K562 (cell line): ENCODE measurements at regions not wholly inside any gene's neighbourhood (a gene's known extent, or its start where the extent isn't known, plus 50 kb on each side); places are given as distances from the start of the nearest gene placed in this dataset.
A peak's percentile ranks its signal among the peaks of the same experiment; 100 is the strongest.

ENCODE experiments used
- ATAC-seq: fragments of 200-7000 bp; cut with Tn5 transposase; 3 replicates; pipeline ENCODE4 v1.9.1; 2020; ENCODE audit warnings: moderate library complexity
- BruUV-seq: library from RNA; stranded (reverse); fragments of 400-500 nt; replicated peaks from 2 replicates; lab custom pipeline; 2021; lab: Mats Ljungman, UMichigan
- CTCF ChIA-PET: fragments of 300-600 bp; formaldehyde crosslinking; extraction: SDS; loops from one replicate; lab custom pipeline; 2021; ENCODE audit warnings: low intra/inter-chr PET ratio; lab: Yijun Ruan, JAX
- POLR2A ChIA-PET: fragments of 300-600, 350-650 bp; sonication (Branson Sonifier 250); formaldehyde crosslinking; extraction: SDS; loops from one replicate; lab custom pipeline; 2021; ENCODE audit warnings: antibody characterized with exemption, inconsistent platforms; lab: Yijun Ruan, JAX
- DNase-seq, 4 experiments: peaks; one replicate each; pipeline versions ENCODE4 v3.0.0 to v3.0.0-alpha.2; 2011 to 2018; ENCODE audit warnings: low spot score in 3 of 4, mixed read lengths in 3 of 4; ENCODE audit errors: extremely low read depth in 1 of 4
- FAIRE-seq: peaks from 2 replicates; lab custom pipeline; 2011; peaks lifted over from hg19 to GRCh38; lab: Jason Lieb, UNC
- H2AFZ ChIP-seq: 2 replicates; pipeline ENCODE4 v1.6.0; 2011; ENCODE audit warnings: low read depth, low read length, control low read depth, inconsistent platforms
- H3K27ac ChIP-seq: fragments of 200-600 bp; 3 replicates; pipeline ENCODE4 v1.8.0; 2011; ENCODE audit warnings: low read depth, mild to moderate bottlenecking, control low read depth, inconsistent platforms, low read length, moderate library complexity, mixed read lengths; ENCODE audit errors: extremely low read depth
- H3K27me3 ChIP-seq, 2 experiments: fragments of 300-600 bp in 1 of 2; 2 replicates in 1 of 2; 3 replicates in 1 of 2; pipeline versions ENCODE4 v1.6.0 to v1.8.0; 2011; ENCODE audit warnings: inconsistent platforms in 2 of 2, low read length in 2 of 2, mild to moderate bottlenecking in 1 of 2, mixed read lengths in 1 of 2, moderate library complexity in 1 of 2; ENCODE audit not compliant: control insufficient read depth in 2 of 2, insufficient read depth in 2 of 2
- H3K36me3 ChIP-seq: fragments of 300-600 bp; 3 replicates; pipeline ENCODE4 v1.8.0; 2011; ENCODE audit warnings: mild to moderate bottlenecking, low read length, inconsistent platforms; ENCODE audit not compliant: control insufficient read depth, insufficient read depth
- H3K4me1 ChIP-seq, 2 experiments: fragments of 200-600 bp in 1 of 2; replicated peaks in 1 of 2; 2 replicates in 1 of 2; 3 replicates in 1 of 2; pipeline versions ENCODE4 v1.5.1 to v1.8.0; 2011; ENCODE audit warnings: inconsistent platforms in 2 of 2, low read length in 2 of 2, mild to moderate bottlenecking in 1 of 2, mixed read lengths in 1 of 2, moderate library complexity in 1 of 2; ENCODE audit not compliant: control insufficient read depth in 2 of 2, insufficient read depth in 2 of 2
- H3K4me2 ChIP-seq: 2 replicates; pipeline ENCODE4 v1.6.1; 2011; ENCODE audit warnings: low read length, control low read depth, inconsistent platforms, mixed read lengths; ENCODE audit not compliant: insufficient read depth
- H3K4me3 ChIP-seq: fragments of 200-600 bp; sonication (generic), shearing (Covaris generic); 2 replicates; pipeline ENCODE4 v1.5.1; 2016; ENCODE audit warnings: control low read depth, inconsistent platforms
- H3K79me2 ChIP-seq: fragments of 200-600 bp; 3 replicates; pipeline ENCODE4 v1.8.0; 2011; ENCODE audit warnings: low read length, inconsistent platforms; ENCODE audit not compliant: control insufficient read depth, insufficient read depth
- H3K9ac ChIP-seq, 2 experiments: 2 replicates each; pipeline versions ENCODE4 v1.6.0 to v1.6.1; 2011; ENCODE audit warnings: low read depth in 2 of 2, low read length in 2 of 2, control low read depth in 1 of 2, inconsistent platforms in 1 of 2, mild to moderate bottlenecking in 1 of 2, mixed read lengths in 1 of 2; ENCODE audit not compliant: insufficient read depth in 1 of 2
- H3K9me1 ChIP-seq: one replicate; pipeline ENCODE4 v1.6.0; 2011; ENCODE audit warnings: inconsistent platforms, mild to moderate bottlenecking, low read length, moderate library complexity; ENCODE audit not compliant: control insufficient read depth, insufficient read depth
- H3K9me3 ChIP-seq: replicated peaks from 2 replicates; pipeline ENCODE4 v1.5.1; 2011; ENCODE audit warnings: low read depth, low read length, inconsistent platforms; ENCODE audit not compliant: control insufficient read depth, insufficient read depth
- H4K20me1 ChIP-seq: replicated peaks from 2 replicates; pipeline ENCODE4 v1.6.1; 2011; ENCODE audit warnings: low read length, inconsistent platforms, mixed read lengths; ENCODE audit not compliant: control insufficient read depth, insufficient read depth
- EGR1 ChIP-seq: fragments of 450-650 bp; conservative IDR thresholded peaks from 2 replicates; pipeline ENCODE4 v1.6.1; 2017; ENCODE audit warnings: mild to moderate bottlenecking
- ELF2 ChIP-seq: fragments of 250-450 bp; sonication (Bioruptor Pico); IDR thresholded peaks from 2 replicates; pipeline ENCODE4 v1.5.0; 2021; ENCODE audit warnings: mild to moderate bottlenecking
- HDAC8 ChIP-seq: fragments of 450-650 bp; IDR thresholded peaks from 2 replicates; pipeline ENCODE4 v1.6.1; 2016; ENCODE audit warnings: mild to moderate bottlenecking, missing genetic modification characterization, moderate library complexity, missing compliant biosample characterization
- HMBOX1 ChIP-seq: sonication (generic); IDR thresholded peaks from 2 replicates; pipeline ENCODE4 v1.6.1; 2016
- MCM7 ChIP-seq, 2 experiments: fragments of 450-650 bp; IDR thresholded peaks; 2 replicates each; pipeline ENCODE4 v1.6.1; 2016 to 2018
- MIER1 ChIP-seq: fragments of 450-650 bp; IDR thresholded peaks from 2 replicates; pipeline ENCODE4 v1.6.1; 2016; ENCODE audit warnings: antibody characterized with exemption, mild to moderate bottlenecking, low read depth
- NCOA2 ChIP-seq, 2 experiments: fragments of 450-650 bp; IDR thresholded peaks; 2 replicates each; pipeline ENCODE4 v1.6.1; 2018; ENCODE audit warnings: mild to moderate bottlenecking in 2 of 2, moderate library complexity in 1 of 2; ENCODE audit not compliant: partially characterized antibody in 2 of 2
- RBFOX2 ChIP-seq: fragments of 200-400 bp; formaldehyde crosslinking; IDR thresholded peaks from 2 replicates; pipeline ENCODE4 v1.6.1; 2017; ENCODE audit warnings: low read depth, mild to moderate bottlenecking, low read length, moderate library complexity
- SREBF2 ChIP-seq: sonication (generic); formaldehyde crosslinking; IDR thresholded peaks from 2 replicates; pipeline ENCODE4 v1.4.0; 2020; ENCODE audit warnings: mild to moderate bottlenecking, missing genetic modification reagents
- ZNF23 ChIP-seq: fragments of 250-450 bp; sonication (Bioruptor Pico); IDR thresholded peaks from 2 replicates; pipeline ENCODE4 v1.4.0; 2020; ENCODE audit warnings: mild to moderate bottlenecking
- ZNF41 ChIP-seq: fragments of 250-450 bp; sonication (Bioruptor Pico); conservative IDR thresholded peaks from 2 replicates; pipeline ENCODE4 v1.4.0; 2020; ENCODE audit warnings: mild to moderate bottlenecking
- WGBS: fragments of 100-300 bp; shearing (Covaris generic); methylation state at CpG from one replicate; pipeline ENCODE4 v1.1.6; 2016; ENCODE audit warnings: low coverage, mixed read lengths; ENCODE audit not compliant: insufficient coverage; ENCODE audit errors: missing lambda C conversion rate; 5-methylcytosine and 5-hydroxymethylcytosine counted together
- in situ Hi-C: fragments of 300-500 bp; cut with MboI; formaldehyde crosslinking; loops from 4 replicates; pipeline ENCODE4 v1.15.0; 2018; ENCODE audit warnings: inconsistent platforms, mixed read lengths
- intact Hi-C: fragments of 100-400 bp; cut with micrococcal nuclease; formaldehyde crosslinking; loops from 2 replicates; pipeline ENCODE4 v1.14.2; 2022
- TF ChIP-seq, protein P1 (sequence below): fragments of 450-650 bp; formaldehyde crosslinking; IDR thresholded peaks from 2 replicates; pipeline ENCODE4 v1.4.0; 2020; ENCODE audit warnings: mild to moderate bottlenecking, moderate library complexity
- TF ChIP-seq, protein P2 (sequence below): conservative IDR thresholded peaks from 2 replicates; pipeline ENCODE4 v1.6.1; 2011; ENCODE audit warnings: low read depth, mild to moderate bottlenecking, low read length; ENCODE audit not compliant: control insufficient read depth

GRCh38 chr14:64645220-64645892 lies 58.9 kb upstream of the PLEKHG3 start:
- intact Hi-C loops (no loop called here), in situ Hi-C loops (no loop called here)
- no peak overlapping the region for H3K4me3 ChIP-seq
- H3K9me1 ChIP-seq = no peaks in the 10 kb centered on the region
- H3K9me3 ChIP-seq = no peaks in the 10 kb centered on the region
- no peak overlapping the region for H3K4me2 ChIP-seq
- CTCF ChIA-PET = no interaction called here
- H3K36me3 ChIP-seq = no peaks in the 10 kb centered on the region
- WGBS = 2% methylated on average over 9 of the region's 10 CpGs
- H3K9ac ChIP-seq = no peak overlapping the region
- TF ChIP-seq MCM7 (IDR thresholded peaks at IDR 0.05) (no peak), EGR1 (peak; percentile 50)
- DNase-seq (no peak), FAIRE-seq (no peak), ATAC-seq (no peak)
- no peaks in the 10 kb centered on the region for H3K4me1 ChIP-seq
- no TSS peak for BruUV-seq
- H3K27me3 ChIP-seq = peaks cover 0 to 20% of the 10 kb centered on the region in 2 experiments; a peak in 2 of 5 replicates
- POLR2A ChIA-PET = no interaction called here
- H2AFZ ChIP-seq = no peak overlapping the region
- no peaks in the 10 kb centered on the region for H3K79me2 ChIP-seq
- no peaks in the 10 kb centered on the region for H4K20me1 ChIP-seq
- H3K27ac ChIP-seq = no peak overlapping the region

DNA sequence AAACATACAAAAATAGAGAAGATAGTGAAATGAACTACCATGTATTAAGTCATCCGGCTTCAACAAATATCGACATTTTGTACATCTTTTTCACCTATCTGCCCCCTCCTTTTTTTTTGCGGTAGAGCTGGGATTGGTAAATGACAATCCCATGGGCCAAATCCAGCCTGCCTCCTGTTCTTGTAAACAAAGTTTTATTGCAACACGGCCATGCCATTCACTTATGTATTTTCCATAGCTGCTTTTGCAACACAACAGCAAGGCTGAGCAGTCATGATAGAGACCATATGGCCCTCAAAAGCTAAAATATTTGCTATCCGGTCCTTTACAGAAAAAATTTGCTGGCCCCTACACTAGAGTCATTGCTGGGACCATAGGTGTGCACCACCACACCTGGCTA lies 58.1 kb upstream of the PLEKHG3 start:
- Histone ChIP-seq H3K9me1 (no peaks in the 10 kb centered on the region), H3K4me1 (no peaks in the 10 kb centered on the region), H3K79me2 (no peaks in the 10 kb centered on the region), H3K9ac (no peak overlapping the region), H4K20me1 (no peaks in the 10 kb centered on the region), H3K36me3 (no peaks in the 10 kb centered on the region), H3K27me3 (peaks cover 0 to 20% of the 10 kb centered on the region in 2 experiments; a peak in 2 of 5 replicates), H2AFZ (no peak overlapping the region), H3K4me3 (no peak overlapping the region), H3K4me2 (no peak overlapping the region), H3K9me3 (no peaks in the 10 kb centered on the region), H3K27ac (no peak overlapping the region)
- BruUV-seq = no TSS peak
- in situ Hi-C loops = no loop called here
- ChIA-PET CTCF (no interaction called here), POLR2A (no interaction called here)
- DNase-seq (no peak), ATAC-seq (no peak), FAIRE-seq (no peak)
- intact Hi-C loops = no loop called here
- 2% methylated on average over 5 of the region's 5 CpGs for WGBS
- TF ChIP-seq HDAC8 (tag) = no peak
- no peak for TF ChIP-seq ELF2 (CRISPR knock-in tag)
- no peak for TF ChIP-seq HMBOX1
- no peak for TF ChIP-seq ZNF23
- TF ChIP-seq ZNF41 (CRISPR knock-in tag) = no peak
- no peak for TF ChIP-seq NCOA2 (IDR thresholded peaks at IDR 0.05; ENCODE audit: partially characterized antibody in 2 of 2)
- TF ChIP-seq, protein P1, sequence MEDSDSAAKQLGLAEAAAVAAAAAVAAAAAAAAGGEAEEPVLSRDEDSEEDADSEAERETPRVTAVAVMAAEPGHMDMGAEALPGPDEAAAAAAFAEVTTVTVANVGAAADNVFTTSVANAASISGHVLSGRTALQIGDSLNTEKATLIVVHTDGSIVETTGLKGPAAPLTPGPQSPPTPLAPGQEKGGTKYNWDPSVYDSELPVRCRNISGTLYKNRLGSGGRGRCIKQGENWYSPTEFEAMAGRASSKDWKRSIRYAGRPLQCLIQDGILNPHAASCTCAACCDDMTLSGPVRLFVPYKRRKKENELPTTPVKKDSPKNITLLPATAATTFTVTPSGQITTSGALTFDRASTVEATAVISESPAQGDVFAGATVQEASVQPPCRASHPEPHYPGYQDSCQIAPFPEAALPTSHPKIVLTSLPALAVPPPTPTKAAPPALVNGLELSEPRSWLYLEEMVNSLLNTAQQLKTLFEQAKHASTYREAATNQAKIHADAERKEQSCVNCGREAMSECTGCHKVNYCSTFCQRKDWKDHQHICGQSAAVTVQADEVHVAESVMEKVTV (CRISPR knock-in tag) = no peak
- TF ChIP-seq SREBF2 (CRISPR knock-in tag) = no peak
- no peak for TF ChIP-seq RBFOX2
- no peak for TF ChIP-seq MIER1
- TF ChIP-seq, protein P2, sequence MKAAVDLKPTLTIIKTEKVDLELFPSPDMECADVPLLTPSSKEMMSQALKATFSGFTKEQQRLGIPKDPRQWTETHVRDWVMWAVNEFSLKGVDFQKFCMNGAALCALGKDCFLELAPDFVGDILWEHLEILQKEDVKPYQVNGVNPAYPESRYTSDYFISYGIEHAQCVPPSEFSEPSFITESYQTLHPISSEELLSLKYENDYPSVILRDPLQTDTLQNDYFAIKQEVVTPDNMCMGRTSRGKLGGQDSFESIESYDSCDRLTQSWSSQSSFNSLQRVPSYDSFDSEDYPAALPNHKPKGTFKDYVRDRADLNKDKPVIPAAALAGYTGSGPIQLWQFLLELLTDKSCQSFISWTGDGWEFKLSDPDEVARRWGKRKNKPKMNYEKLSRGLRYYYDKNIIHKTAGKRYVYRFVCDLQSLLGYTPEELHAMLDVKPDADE = no peak
